ENCODE measurements at regions not wholly inside any gene's neighbourhood (a gene's known extent, or its start where the extent isn't known, plus 50 kb on each side); places are given as distances from the start of the nearest gene placed in this dataset.

GRCh38 chr2:57965961-57966360 lies 80.6 kb upstream of the VRK2 start:
- H3K27ac ChIP-seq: no peak overlapping the region
- H3K4me1 ChIP-seq: no peaks in the 10 kb centered on the region
- H3K36me3 ChIP-seq: no peaks in the 10 kb centered on the region
- no peaks in the 10 kb centered on the region for H3K9me3 ChIP-seq
- TF ChIP-seq CTCF (IDR thresholded peaks at IDR 0.05): no peak
- intact Hi-C loops (cut with DNase I; ENCODE audit: low total_unique reads): no loop called here
- no peak for DNase-seq
- no peak overlapping the region for H3K4me3 ChIP-seq
- H3K27me3 ChIP-seq: no peaks in the 10 kb centered on the region

GRCh38 chr2:57973621-57974186 lies 72.9 kb upstream of the VRK2 start:
- TF ChIP-seq CTCF (IDR thresholded peaks at IDR 0.05): no peak
- no peak overlapping the region for H3K27ac ChIP-seq
- intact Hi-C loops (cut with DNase I; ENCODE audit: low total_unique reads): no loop called here
- H3K4me1 ChIP-seq: no peaks in the 10 kb centered on the region
- no peak for DNase-seq
- H3K36me3 ChIP-seq: no peaks in the 10 kb centered on the region
- H3K9me3 ChIP-seq: no peaks in the 10 kb centered on the region
- no peak overlapping the region for H3K4me3 ChIP-seq
- H3K27me3 ChIP-seq: no peaks in the 10 kb centered on the region

- Histone ChIP-seq H3K9me3 (no peaks in the 10 kb centered on the region), H3K27ac (no peak overlapping the region)
- intact Hi-C loops (cut with DNase I; ENCODE audit: low total_unique reads): no loop called here
Observed at GRCh38 chr2:57979158-57979557, 67.4 kb upstream of the VRK2 start.

GRCh38 chr2:57981083-57981768 lies 65.4 kb upstream of the VRK2 start:
- Histone ChIP-seq H3K4me1 (no peaks in the 10 kb centered on the region), H3K9me3 (no peaks in the 10 kb centered on the region), H3K27ac (no peak overlapping the region), H3K4me3 (no peak overlapping the region), H3K36me3 (no peaks in the 10 kb centered on the region), H3K27me3 (no peaks in the 10 kb centered on the region)
- intact Hi-C loops (cut with DNase I; ENCODE audit: low total_unique reads): no loop called here
- TF ChIP-seq CTCF (IDR thresholded peaks at IDR 0.05): no peak
- DNase-seq: no peak

More at GRCh38 chr2:57979158-57979557, 67.4 kb upstream of the VRK2 start:
- Histone ChIP-seq H3K27me3 (no peaks in the 10 kb centered on the region), H3K4me3 (no peak overlapping the region), H3K36me3 (no peaks in the 10 kb centered on the region), H3K4me1 (no peaks in the 10 kb centered on the region)
- no peak for DNase-seq
- no peak for TF ChIP-seq CTCF (IDR thresholded peaks at IDR 0.05)

- Histone ChIP-seq H3K4me1 (no peaks in the 10 kb centered on the region), H3K27ac (no peak overlapping the region), H3K36me3 (no peaks in the 10 kb centered on the region), H3K4me3 (no peak overlapping the region), H3K9me3 (no peaks in the 10 kb centered on the region), H3K27me3 (no peaks in the 10 kb centered on the region)
- no peak for TF ChIP-seq CTCF (IDR thresholded peaks at IDR 0.05)
- intact Hi-C loops (cut with DNase I; ENCODE audit: low total_unique reads): no loop called here
- DNase-seq: no peak
Observed at GRCh38 chr2:57987835-57988573, 58.6 kb upstream of the VRK2 start.

All from tibial artery (tissue), 4 donors.